Osteocyte (in vitro differentiated cells): ENCODE measurements at regions not wholly inside any gene's neighbourhood (a gene's known extent, or its start where the extent isn't known, plus 50 kb on each side); places are given as distances from the start of the nearest gene placed in this dataset.

Experiments
- DNase-seq: peaks from one replicate; pipeline ENCODE4 v3.0.0; 2021; ENCODE audit warnings: mixed read lengths; ENCODE audit not compliant: unreplicated experiment; ENCODE audit errors: extremely low spot score
- H3K27ac Mint-ChIP-seq: one replicate; pipeline ENCODE4 v1.8.0; 2021; ENCODE audit warnings: mild to moderate bottlenecking, mixed read lengths; ENCODE audit not compliant: unreplicated experiment
- H3K27me3 Mint-ChIP-seq: one replicate; pipeline ENCODE4 v1.8.0; 2021; ENCODE audit warnings: mixed read lengths; ENCODE audit not compliant: unreplicated experiment
- H3K36me3 Mint-ChIP-seq: one replicate; pipeline ENCODE4 v1.8.0; 2021; ENCODE audit warnings: mixed read lengths; ENCODE audit not compliant: unreplicated experiment
- H3K4me1 Mint-ChIP-seq: one replicate; pipeline ENCODE4 v1.8.0; 2021; ENCODE audit warnings: mixed read lengths; ENCODE audit not compliant: unreplicated experiment
- H3K4me3 Mint-ChIP-seq: one replicate; pipeline ENCODE4 v1.8.0; 2021; ENCODE audit warnings: mild to moderate bottlenecking, moderate library complexity, mixed read lengths; ENCODE audit not compliant: unreplicated experiment
- H3K9me3 Mint-ChIP-seq: one replicate; pipeline ENCODE4 v1.8.0; 2021; ENCODE audit warnings: mixed read lengths; ENCODE audit not compliant: unreplicated experiment
- CTCF ChIP-seq: fragments of 200-600 bp; sonication (generic); IDR thresholded peaks from 2 replicates; pipeline ENCODE4 v1.5.0; 2021; ENCODE audit warnings: antibody characterized with exemption, mild to moderate bottlenecking, moderate library complexity

- no peaks in the 10 kb centered on the region for H3K36me3 Mint-ChIP-seq
- no peak for TF ChIP-seq CTCF
- H3K27ac Mint-ChIP-seq = no peak overlapping the region
- H3K4me1 Mint-ChIP-seq = peaks cover 9% of the 10 kb centered on the region
- no peak for DNase-seq
- H3K4me3 Mint-ChIP-seq = no peak overlapping the region
- H3K27me3 Mint-ChIP-seq = peaks cover 3% of the 10 kb centered on the region
- peaks cover 4% of the 10 kb centered on the region for H3K9me3 Mint-ChIP-seq
Measured at GRCh38 chr20:10754824-10755223, 81.0 kb upstream of the JAG1 start.

- H3K27ac Mint-ChIP-seq = no peak overlapping the region
- TF ChIP-seq CTCF = no peak
- DNase-seq = no peak
- H3K36me3 Mint-ChIP-seq = no peaks in the 10 kb centered on the region
- H3K4me1 Mint-ChIP-seq = peaks cover 33% of the 10 kb centered on the region
- H3K9me3 Mint-ChIP-seq = peaks cover 4% of the 10 kb centered on the region
- no peak overlapping the region for H3K4me3 Mint-ChIP-seq
- peaks cover 3% of the 10 kb centered on the region for H3K27me3 Mint-ChIP-seq
Measured at GRCh38 chr20:10758446-10758845, 84.6 kb upstream of the JAG1 start.

DNA sequence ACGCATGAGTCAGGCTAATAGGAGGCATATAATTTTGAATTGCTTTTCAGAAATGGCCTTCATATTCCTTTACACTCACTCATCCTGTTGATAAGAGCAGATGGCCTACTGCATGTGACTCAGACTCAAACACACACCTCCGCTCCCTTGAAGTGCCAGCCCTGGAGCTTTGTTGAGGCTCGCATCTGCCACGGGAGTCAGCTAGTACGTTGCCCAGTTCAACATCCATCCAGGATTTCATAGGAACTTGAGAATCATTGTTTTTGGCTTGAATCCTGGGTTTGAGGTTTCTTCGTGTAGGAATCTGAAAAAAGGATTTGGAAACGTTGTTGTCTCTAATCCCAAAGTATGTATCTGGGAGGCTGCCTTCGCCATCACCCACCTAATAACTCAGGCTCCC, 87.4 kb upstream of the JAG1 start:
- peaks cover 36% of the 10 kb centered on the region for H3K4me1 Mint-ChIP-seq
- no peak for TF ChIP-seq CTCF
- H3K27ac Mint-ChIP-seq = peak overlapping the region; percentile 79
- DNase-seq = no peak
- peaks cover 4% of the 10 kb centered on the region for H3K9me3 Mint-ChIP-seq
- H3K36me3 Mint-ChIP-seq = no peaks in the 10 kb centered on the region
- H3K4me3 Mint-ChIP-seq = no peak overlapping the region
- peaks cover 1% of the 10 kb centered on the region for H3K27me3 Mint-ChIP-seq

DNA sequence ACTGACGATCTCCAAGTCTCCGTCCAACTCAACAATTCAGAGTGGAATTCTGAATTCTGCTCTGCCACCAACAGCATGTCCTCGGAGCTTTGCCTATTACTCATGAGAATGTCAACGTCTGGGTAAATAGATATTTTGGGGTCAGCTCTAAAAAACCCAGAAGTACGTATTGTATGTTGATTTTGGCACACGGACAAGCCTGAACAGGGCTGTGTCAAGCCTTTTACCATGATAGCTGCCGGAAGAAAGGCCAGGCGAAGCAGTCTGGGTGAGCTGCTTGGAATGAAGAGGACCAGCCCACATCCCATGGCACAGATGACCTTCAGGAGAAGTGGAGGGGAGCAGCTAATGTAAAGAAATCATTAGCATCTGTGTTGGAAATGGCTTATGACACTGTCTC, 88.0 kb upstream of the JAG1 start:
- no peak for DNase-seq
- peak overlapping the region; percentile 79 for H3K27ac Mint-ChIP-seq
- no peaks in the 10 kb centered on the region for H3K36me3 Mint-ChIP-seq
- no peak for TF ChIP-seq CTCF
- H3K9me3 Mint-ChIP-seq = peaks cover 4% of the 10 kb centered on the region
- peaks cover 36% of the 10 kb centered on the region for H3K4me1 Mint-ChIP-seq
- H3K4me3 Mint-ChIP-seq = no peak overlapping the region
- no peaks in the 10 kb centered on the region for H3K27me3 Mint-ChIP-seq

- no peak for TF ChIP-seq CTCF
- peaks cover 36% of the 10 kb centered on the region for H3K4me1 Mint-ChIP-seq
- no peak for DNase-seq
- no peaks in the 10 kb centered on the region for H3K36me3 Mint-ChIP-seq
- H3K27ac Mint-ChIP-seq = peak overlapping the region; percentile 79
- H3K9me3 Mint-ChIP-seq = peaks cover 4% of the 10 kb centered on the region
- no peaks in the 10 kb centered on the region for H3K27me3 Mint-ChIP-seq
- H3K4me3 Mint-ChIP-seq = no peak overlapping the region
Measured at GRCh38 chr20:10762216-10762615, 88.4 kb upstream of the JAG1 start.
